WTC11 (cell line): ENCODE measurements at regions not wholly inside any gene's neighbourhood (a gene's known extent, or its start where the extent isn't known, plus 50 kb on each side); places are given as distances from the start of the nearest gene placed in this dataset.
"Not testable (repeated sequence)": the region's sequence is repeated elsewhere in the genome, so short reads cannot be mapped to it uniquely, and the experiment has no call there.

Experiments used
- ATAC-seq: fragments of 200-7000 bp; cut with Tn5 transposase; 2 replicates; pipeline ENCODE4 v1.10.0; 2021; ENCODE audit warnings: mild to moderate bottlenecking, moderate library complexity
- CTCF ChIA-PET: fragments of 300-600 bp; sonication (Branson Sonifier 250); formaldehyde crosslinking; loops from one replicate; lab custom pipeline; 2021; ENCODE audit warnings: antibody characterized with exemption; lab: Charles Lee
- POLR2A ChIA-PET: fragments of 350-600 bp; sonication (Branson Sonifier 250); formaldehyde crosslinking; loops from one replicate; lab custom pipeline; 2021; ENCODE audit warnings: antibody characterized with exemption; lab: Charles Lee
- DNase-seq: peaks from one replicate; pipeline ENCODE4 v3.0.0; 2021; ENCODE audit warnings: low spot score
- H3K27ac Mint-ChIP-seq: 2 replicates; pipeline ENCODE4 v1.8.0; 2021; ENCODE audit warnings: mixed read lengths
- H3K27me3 Mint-ChIP-seq: 2 replicates; pipeline ENCODE4 v1.8.0; 2021; ENCODE audit warnings: low read depth, mild to moderate bottlenecking, moderate library complexity, mixed read lengths
- H3K36me3 Mint-ChIP-seq: 2 replicates; pipeline ENCODE4 v1.8.0; 2021; ENCODE audit warnings: mixed read lengths
- H3K4me1 Mint-ChIP-seq: 2 replicates; pipeline ENCODE4 v1.8.0; 2022; ENCODE audit warnings: mixed read lengths
- H3K4me3 Mint-ChIP-seq: 2 replicates; pipeline ENCODE4 v1.8.0; 2021; ENCODE audit warnings: mild to moderate bottlenecking, moderate library complexity, mixed read lengths
- H3K9me3 Mint-ChIP-seq: 2 replicates; pipeline ENCODE4 v1.8.0; 2021; ENCODE audit warnings: mixed read lengths
- ARID4B ChIP-seq: sonication (generic); formaldehyde crosslinking; IDR thresholded peaks from 2 replicates; pipeline ENCODE4 v1.8.0; 2023; ENCODE audit warnings: missing genetic modification reagents, mild to moderate bottlenecking, borderline replicate concordance
- ATF1 ChIP-seq: sonication (generic); formaldehyde crosslinking; IDR thresholded peaks from 2 replicates; pipeline ENCODE4 v1.8.1; 2023; ENCODE audit warnings: mild to moderate bottlenecking, moderate library complexity, missing genetic modification reagents
- E2F4 ChIP-seq: sonication (generic); formaldehyde crosslinking; IDR thresholded peaks from 2 replicates; pipeline ENCODE4 v1.8.1; 2022; ENCODE audit warnings: low read depth, mild to moderate bottlenecking, moderate library complexity, missing genetic modification reagents, borderline replicate concordance
- ELF4 ChIP-seq: sonication (generic); formaldehyde crosslinking; IDR thresholded peaks from 2 replicates; pipeline ENCODE4 v1.8.1; 2022; ENCODE audit warnings: low read depth, mild to moderate bottlenecking, moderate library complexity, missing genetic modification reagents
- EMX1 ChIP-seq: fragments of 250-450 bp; sonication (Bioruptor Pico); IDR thresholded peaks from 2 replicates; pipeline ENCODE4 v1.8.0; 2021; ENCODE audit warnings: mild to moderate bottlenecking
- ERG ChIP-seq: fragments of 250-450 bp; sonication (Bioruptor Pico); IDR thresholded peaks from 2 replicates; pipeline ENCODE4 v1.8.0; 2021; ENCODE audit warnings: mild to moderate bottlenecking
- ETV6 ChIP-seq: sonication (generic); formaldehyde crosslinking; IDR thresholded peaks from 2 replicates; pipeline ENCODE4 v1.8.1; 2022; ENCODE audit warnings: mild to moderate bottlenecking, missing genetic modification reagents
- FOXJ3 ChIP-seq: sonication (generic); formaldehyde crosslinking; IDR thresholded peaks from 2 replicates; pipeline ENCODE4 v1.9.0; 2021; ENCODE audit warnings: missing genetic modification reagents, mild to moderate bottlenecking, borderline replicate concordance
- GTF2I ChIP-seq: fragments of 250-450 bp; sonication (Bioruptor Pico); conservative IDR thresholded peaks from 2 replicates; pipeline ENCODE4 v1.4.0; 2021; ENCODE audit warnings: mild to moderate bottlenecking
- IRF2 ChIP-seq: sonication (generic); formaldehyde crosslinking; IDR thresholded peaks from 2 replicates; pipeline ENCODE4 v1.8.0; 2022; ENCODE audit warnings: low read depth, missing genetic modification reagents, borderline replicate concordance
- JAZF1 ChIP-seq: fragments of 250-450 bp; sonication (Bioruptor Pico); IDR thresholded peaks from 2 replicates; pipeline ENCODE4 v1.9.0; 2021; ENCODE audit warnings: moderate library complexity, mild to moderate bottlenecking, inconsistent platforms
- KAT7 ChIP-seq: sonication (generic); formaldehyde crosslinking; IDR thresholded peaks from 2 replicates; pipeline ENCODE4 v1.8.1; 2023; ENCODE audit warnings: missing genetic modification reagents, mild to moderate bottlenecking, borderline replicate concordance
- NFYB ChIP-seq: sonication (generic); formaldehyde crosslinking; conservative IDR thresholded peaks from 2 replicates; pipeline ENCODE4 v1.8.0; 2022; ENCODE audit warnings: low read depth, missing genetic modification reagents
- NR3C1 ChIP-seq: sonication (generic); formaldehyde crosslinking; conservative IDR thresholded peaks from 2 replicates; pipeline ENCODE4 v1.8.1; 2023; ENCODE audit warnings: low read depth, mild to moderate bottlenecking, missing genetic modification reagents
- RORB ChIP-seq: fragments of 250-450 bp; sonication (Bioruptor Pico); IDR thresholded peaks from 2 replicates; pipeline ENCODE4 v1.9.0; 2021; ENCODE audit warnings: mild to moderate bottlenecking
- STAT6 ChIP-seq: sonication (generic); formaldehyde crosslinking; conservative IDR thresholded peaks from 2 replicates; pipeline ENCODE4 v1.8.1; 2023; ENCODE audit warnings: mild to moderate bottlenecking, low read depth, missing genetic modification reagents, moderate library complexity
- ZBTB21 ChIP-seq: sonication (generic); formaldehyde crosslinking; IDR thresholded peaks from 2 replicates; pipeline ENCODE4 v1.8.1; 2023; ENCODE audit warnings: mild to moderate bottlenecking, missing genetic modification reagents, borderline replicate concordance
- ZNF121 ChIP-seq: sonication (generic); formaldehyde crosslinking; IDR thresholded peaks from 2 replicates; pipeline ENCODE4 v1.8.0; 2023; ENCODE audit warnings: missing genetic modification reagents
- ZNF263 ChIP-seq: sonication (generic); formaldehyde crosslinking; IDR thresholded peaks from 2 replicates; pipeline ENCODE4 v1.8.1; 2022; ENCODE audit warnings: low read depth, mild to moderate bottlenecking, moderate library complexity, missing genetic modification reagents
- ZNF317 ChIP-seq: sonication (generic); formaldehyde crosslinking; IDR thresholded peaks from 2 replicates; pipeline ENCODE4 v1.8.1; 2023; ENCODE audit warnings: low read depth, mild to moderate bottlenecking, moderate library complexity, missing genetic modification reagents, borderline replicate concordance
- ZSCAN18 ChIP-seq: fragments of 250-450 bp; sonication (Bioruptor Pico); IDR thresholded peaks from 2 replicates; pipeline ENCODE4 v2.1.2; 2022; ENCODE audit warnings: mild to moderate bottlenecking, moderate library complexity

GRCh38 chr12:78571953-78572352 lies 292.6 kb upstream of the SYT1 start:
- Mint-ChIP-seq H3K9me3 (peaks cover 16% of the 10 kb centered on the region), H3K4me3 (no peak overlapping the region), H3K27me3 (peaks cover 58% of the 10 kb centered on the region), H3K4me1 (peaks cover 22% of the 10 kb centered on the region), H3K36me3 (peaks cover 13% of the 10 kb centered on the region), H3K27ac (no peak overlapping the region)
- ATAC-seq (peak; percentile 81), DNase-seq (peak; percentile 38)
- POLR2A ChIA-PET, result no interaction called here
- CTCF ChIA-PET, result interaction anchor here (0.7 to 1.7 kb wide), 2 partner anchors 9 to 101 kb away, joined by 5 to 9 read pairs; no protein-coding TSS in a partner anchor
- TF ChIP-seq NR3C1 (CRISPR knock-in tag), result no peak
- TF ChIP-seq ZNF121 (CRISPR knock-in tag), result no peak
- no peak for TF ChIP-seq RORB

- CTCF ChIA-PET, result interaction anchor here (1.2 kb wide), 1 partner anchor 13 kb away, joined by 4 read pairs; no protein-coding TSS in a partner anchor
- Mint-ChIP-seq H3K27me3 (peaks cover 49% of the 10 kb centered on the region), H3K4me1 (peaks cover 22% of the 10 kb centered on the region), H3K36me3 (peaks cover 13% of the 10 kb centered on the region), H3K9me3 (peaks cover 19% of the 10 kb centered on the region)
- peak; percentile 56 for ATAC-seq
- DNase-seq, H3K4me3 Mint-ChIP-seq, H3K27ac Mint-ChIP-seq, POLR2A ChIA-PET: not testable (repeated sequence)
Measured at GRCh38 chr12:78575208-78575607, 289.4 kb upstream of the SYT1 start.

- H3K4me3 Mint-ChIP-seq, result no peak overlapping the region
- no peak for ATAC-seq
- no peaks in the 10 kb centered on the region for H3K4me1 Mint-ChIP-seq
- TF ChIP-seq EMX1 (CRISPR knock-in tag) (no peak), FOXJ3 (no peak), JAZF1 (no peak), ZSCAN18 (no peak), RORB (no peak), E2F4 (no peak), IRF2 (CRISPR knock-in tag) (no peak), ZNF317 (no peak), ZNF263 (no peak), ARID4B (no peak), ERG (CRISPR knock-in tag) (no peak), ELF4 (CRISPR knock-in tag) (no peak), GTF2I (no peak), ATF1 (CRISPR knock-in tag) (no peak), ETV6 (CRISPR knock-in tag) (no peak), NFYB (CRISPR knock-in tag) (no peak), KAT7 (CRISPR knock-in tag) (no peak), ZBTB21 (CRISPR knock-in tag) (no peak), STAT6 (CRISPR knock-in tag) (no peak)
- H3K9me3 Mint-ChIP-seq, result peaks cover 19% of the 10 kb centered on the region
- H3K27ac Mint-ChIP-seq, result no peak overlapping the region
- H3K36me3 Mint-ChIP-seq, result peaks cover 10% of the 10 kb centered on the region
- no peak for DNase-seq
- H3K27me3 Mint-ChIP-seq, result peaks cover 15% of the 10 kb centered on the region
- ChIA-PET POLR2A (no interaction called here), CTCF (no interaction called here)
Measured at GRCh38 chr12:78579846-78580245, 284.7 kb upstream of the SYT1 start.
